Activated T-helper 2 cell treated with anti-CD3 and anti-CD28 coated beads, Interferon-gamma antibody, Interleukin-2, Interleukin-4, amounts not matched to agents 10 μg/mL and 5 μg/mL and 100 μg/mL, durations not matched to agents 14 hours and 24 hours and 36 hours (primary cell): ENCODE measurements at regions not wholly inside any gene's neighbourhood (a gene's known extent, or its start where the extent isn't known, plus 50 kb on each side); places are given as distances from the start of the nearest gene placed in this dataset.

ENCODE experiments used
- DNase-seq: peaks from one replicate; pipeline ENCODE4 v3.0.0; 2021; ENCODE audit warnings: low spot score
- H3K27ac Mint-ChIP-seq: one replicate; pipeline ENCODE4 v1.8.0; 2021; ENCODE audit warnings: mixed read lengths
- H3K27me3 Mint-ChIP-seq: one replicate; pipeline ENCODE4 v1.8.0; 2021; ENCODE audit warnings: low read depth, mixed read lengths
- H3K36me3 Mint-ChIP-seq: one replicate; pipeline ENCODE4 v1.8.0; 2021; ENCODE audit warnings: low read depth, mixed read lengths
- H3K4me1 Mint-ChIP-seq: one replicate; pipeline ENCODE4 v1.8.0; 2021; ENCODE audit warnings: low read depth, mixed read lengths
- H3K4me3 Mint-ChIP-seq: one replicate; pipeline ENCODE4 v1.8.0; 2021; ENCODE audit warnings: low read depth, mild to moderate bottlenecking, moderate library complexity, mixed read lengths
- H3K9me3 Mint-ChIP-seq: one replicate; pipeline ENCODE4 v1.8.0; 2021; ENCODE audit warnings: mixed read lengths
- intact Hi-C: fragments of 100-400 bp; cut with micrococcal nuclease; formaldehyde crosslinking; loops from one replicate; pipeline ENCODE4 v1.15.1; 2023

- Mint-ChIP-seq H3K9me3 (no peaks in the 10 kb centered on the region), H3K36me3 (no peaks in the 10 kb centered on the region), H3K4me3 (no peak overlapping the region), H3K4me1 (peaks cover 3% of the 10 kb centered on the region), H3K27me3 (peaks cover 4% of the 10 kb centered on the region), H3K27ac (no peak overlapping the region)
- no peak for DNase-seq
- intact Hi-C loops, result no loop called here
Observed at GRCh38 chr3:13257666-13258065, 162.5 kb downstream of the NUP210 start.

GRCh38 chr3:13256845-13257244, 163.3 kb downstream of the NUP210 start:
- Mint-ChIP-seq H3K36me3 (no peaks in the 10 kb centered on the region), H3K27ac (no peak overlapping the region), H3K4me3 (no peak overlapping the region), H3K9me3 (no peaks in the 10 kb centered on the region), H3K27me3 (peaks cover 6% of the 10 kb centered on the region), H3K4me1 (no peaks in the 10 kb centered on the region)
- DNase-seq, result no peak
- intact Hi-C loops, result no loop called here

- Mint-ChIP-seq H3K4me1 (no peaks in the 10 kb centered on the region), H3K27me3 (peaks cover 8% of the 10 kb centered on the region), H3K9me3 (no peaks in the 10 kb centered on the region), H3K36me3 (no peaks in the 10 kb centered on the region), H3K4me3 (no peak overlapping the region), H3K27ac (no peak overlapping the region)
- DNase-seq, result no peak
- intact Hi-C loops, result no loop called here
Observed at GRCh38 chr3:13254028-13254951, 165.8 kb downstream of the NUP210 start.

GRCh38 chr3:13253208-13253937, 166.7 kb downstream of the NUP210 start:
- H3K27me3 Mint-ChIP-seq, result peaks cover 8% of the 10 kb centered on the region
- DNase-seq, result no peak
- H3K4me3 Mint-ChIP-seq, result no peak overlapping the region
- no peaks in the 10 kb centered on the region for H3K4me1 Mint-ChIP-seq
- H3K27ac Mint-ChIP-seq, result no peak overlapping the region
- H3K36me3 Mint-ChIP-seq, result no peaks in the 10 kb centered on the region
- no peaks in the 10 kb centered on the region for H3K9me3 Mint-ChIP-seq
- intact Hi-C loops, result no loop called here

DNA sequence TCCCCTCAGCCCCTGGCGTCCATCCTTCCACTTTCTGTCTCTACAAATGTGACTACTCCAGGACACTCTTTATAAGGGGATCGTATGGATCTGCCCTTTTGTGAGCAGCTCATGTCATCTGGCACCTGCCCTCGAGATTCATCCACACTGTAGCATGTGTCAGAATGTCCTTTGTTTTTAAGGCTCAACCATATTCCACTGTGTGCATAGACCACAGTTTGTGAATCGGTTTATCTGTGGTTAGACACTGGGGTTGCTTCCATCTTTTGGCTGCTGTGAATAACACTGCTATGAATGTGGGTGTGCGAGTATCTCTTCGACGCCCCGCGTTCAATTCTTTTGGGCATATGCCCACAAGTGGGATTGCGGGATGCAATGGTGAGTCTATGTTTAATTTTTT, 167.9 kb downstream of the NUP210 start:
- Mint-ChIP-seq H3K4me1 (no peaks in the 10 kb centered on the region), H3K36me3 (no peaks in the 10 kb centered on the region), H3K9me3 (no peaks in the 10 kb centered on the region), H3K4me3 (no peak overlapping the region), H3K27ac (no peak overlapping the region), H3K27me3 (peaks cover 8% of the 10 kb centered on the region)
- intact Hi-C loops, result no loop called here
- no peak for DNase-seq

DNA sequence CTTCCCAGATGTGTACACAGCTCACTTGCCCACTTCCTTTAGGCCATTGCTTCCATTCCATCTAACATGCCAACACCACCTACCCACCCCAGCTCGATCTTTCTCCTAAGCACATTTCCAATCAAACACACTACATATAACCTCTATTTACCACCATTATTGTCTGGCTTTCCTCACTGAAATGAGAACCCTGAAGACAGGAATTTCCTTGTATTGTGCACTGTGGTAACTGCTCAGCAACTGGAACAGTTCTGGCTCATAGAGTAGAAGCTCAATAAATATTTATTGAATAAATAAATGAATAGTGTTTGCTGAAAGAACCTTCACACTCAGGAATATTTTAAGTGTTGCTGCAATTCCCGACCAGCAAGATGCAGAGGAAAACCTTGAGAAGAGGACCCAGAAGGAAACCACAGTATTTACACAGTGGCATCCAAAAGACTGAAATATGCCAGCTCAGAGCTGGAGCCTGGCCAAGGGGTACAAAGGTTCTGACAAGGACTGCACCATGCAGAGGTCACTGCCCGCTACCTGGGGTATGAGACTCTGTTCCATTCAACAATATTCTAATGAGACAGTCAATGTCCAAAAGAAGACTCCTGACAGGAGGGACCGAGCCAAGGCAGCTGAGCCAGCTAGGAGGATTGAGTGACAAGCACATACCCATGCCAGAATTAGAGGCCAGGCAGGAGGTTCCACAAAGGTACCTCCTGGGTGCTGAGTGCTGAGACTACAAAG, 168.8 kb downstream of the NUP210 start:
- intact Hi-C loops, result no loop called here
- H3K27me3 Mint-ChIP-seq, result peaks cover 8% of the 10 kb centered on the region
- H3K9me3 Mint-ChIP-seq, result no peaks in the 10 kb centered on the region
- no peak for DNase-seq
- no peak overlapping the region for H3K27ac Mint-ChIP-seq
- no peaks in the 10 kb centered on the region for H3K36me3 Mint-ChIP-seq
- no peak overlapping the region for H3K4me3 Mint-ChIP-seq
- H3K4me1 Mint-ChIP-seq, result no peaks in the 10 kb centered on the region

DNA sequence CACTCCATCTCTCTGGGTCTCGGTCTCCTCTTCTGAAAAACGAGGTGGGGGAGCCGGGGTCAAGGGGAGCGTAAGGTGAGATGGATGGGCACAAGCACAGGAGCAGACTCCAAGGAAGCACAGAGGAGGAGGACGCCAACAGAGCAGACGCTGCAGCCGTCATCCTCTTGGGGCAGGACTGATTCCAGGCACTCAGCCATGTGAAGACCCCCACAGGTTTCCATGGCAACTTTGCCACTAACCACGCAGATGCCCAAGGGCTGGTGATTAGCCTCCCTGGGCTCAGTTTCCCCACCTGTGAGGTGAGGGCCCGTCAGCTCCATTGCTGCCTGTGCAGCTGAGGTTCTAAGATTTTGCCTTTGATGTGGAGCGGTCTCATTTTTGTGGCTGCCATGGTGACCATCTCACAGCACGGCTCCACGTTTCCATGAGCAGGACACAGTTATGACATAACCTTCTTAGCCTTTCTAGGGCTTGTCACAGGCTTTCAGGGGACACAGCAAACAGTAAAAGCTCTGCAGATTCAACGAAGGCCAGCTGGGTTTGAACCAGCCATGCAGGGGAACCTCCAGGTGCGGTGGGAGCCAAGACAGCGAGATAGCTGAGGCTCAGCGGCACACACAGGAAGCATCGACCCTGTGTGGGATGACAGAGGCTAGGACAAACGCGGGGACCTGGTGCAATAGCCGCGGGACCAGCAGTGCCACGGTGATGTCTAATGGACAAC, 170.3 kb downstream of the NUP210 start:
- Mint-ChIP-seq H3K36me3 (no peaks in the 10 kb centered on the region), H3K27me3 (peaks cover 8% of the 10 kb centered on the region), H3K27ac (no peak overlapping the region), H3K4me1 (no peaks in the 10 kb centered on the region), H3K4me3 (no peak overlapping the region), H3K9me3 (no peaks in the 10 kb centered on the region)
- no peak for DNase-seq
- intact Hi-C loops, result no loop called here

DNA sequence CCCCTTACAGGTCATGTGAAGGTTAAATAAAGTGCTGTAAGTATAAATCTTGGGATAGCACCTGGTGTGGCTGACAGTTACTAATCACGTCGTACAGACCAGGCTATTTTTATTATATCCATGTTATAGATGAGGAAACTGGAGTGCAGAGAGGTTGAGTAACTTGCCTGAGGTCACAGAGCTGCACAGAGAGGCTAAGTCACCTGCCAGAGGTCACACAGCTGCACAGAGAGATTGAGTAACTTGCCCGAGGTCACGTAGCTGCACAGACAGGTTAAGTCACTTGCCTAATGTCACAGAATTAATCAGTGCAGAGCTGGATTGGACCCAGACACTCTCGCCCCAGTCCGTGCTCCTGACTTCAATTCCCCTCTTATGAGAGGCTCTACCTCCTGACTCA, 171.5 kb downstream of the NUP210 start:
- peaks cover 8% of the 10 kb centered on the region for H3K27me3 Mint-ChIP-seq
- intact Hi-C loops, result no loop called here
- H3K36me3 Mint-ChIP-seq, result no peaks in the 10 kb centered on the region
- H3K27ac Mint-ChIP-seq, result no peak overlapping the region
- no peak overlapping the region for H3K4me3 Mint-ChIP-seq
- no peak for DNase-seq
- no peaks in the 10 kb centered on the region for H3K9me3 Mint-ChIP-seq
- no peaks in the 10 kb centered on the region for H3K4me1 Mint-ChIP-seq

DNA sequence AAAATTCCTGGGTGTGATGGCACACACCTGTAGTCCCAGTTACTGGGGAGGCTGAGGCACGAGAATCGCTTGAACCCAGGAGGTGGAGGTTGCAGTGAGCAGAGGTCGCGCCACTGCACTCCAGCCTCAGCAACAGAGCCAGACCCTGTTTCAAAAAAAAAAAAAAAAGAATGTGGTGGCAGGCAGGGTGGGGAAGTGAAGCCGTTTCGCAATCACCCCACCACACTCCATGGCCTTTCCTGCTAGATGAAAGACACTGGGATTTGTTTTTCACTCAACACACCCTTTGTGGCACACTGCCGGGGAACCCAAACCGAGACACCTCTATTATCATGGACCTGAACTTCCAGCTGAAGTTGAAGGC, 172.4 kb upstream of the IQSEC1 start:
- H3K27me3 Mint-ChIP-seq, result no peaks in the 10 kb centered on the region
- H3K36me3 Mint-ChIP-seq, result no peaks in the 10 kb centered on the region
- no peaks in the 10 kb centered on the region for H3K4me1 Mint-ChIP-seq
- no peak overlapping the region for H3K4me3 Mint-ChIP-seq
- H3K27ac Mint-ChIP-seq, result no peak overlapping the region
- no peak for DNase-seq
- no peaks in the 10 kb centered on the region for H3K9me3 Mint-ChIP-seq
- intact Hi-C loops, result no loop called here

- H3K27me3 Mint-ChIP-seq, result no peaks in the 10 kb centered on the region
- H3K27ac Mint-ChIP-seq, result no peak overlapping the region
Observed at GRCh38 chr3:13243586-13243985, 170.4 kb upstream of the IQSEC1 start.

GRCh38 chr3:13242364-13242737, 169.1 kb upstream of the IQSEC1 start:
- H3K4me3 Mint-ChIP-seq, result no peak overlapping the region
- no peak overlapping the region for H3K27ac Mint-ChIP-seq
- no peaks in the 10 kb centered on the region for H3K4me1 Mint-ChIP-seq
- H3K36me3 Mint-ChIP-seq, result no peaks in the 10 kb centered on the region
- H3K27me3 Mint-ChIP-seq, result no peaks in the 10 kb centered on the region
- intact Hi-C loops, result no loop called here
- DNase-seq, result no peak
- no peaks in the 10 kb centered on the region for H3K9me3 Mint-ChIP-seq

More at GRCh38 chr3:13243586-13243985, 170.4 kb upstream of the IQSEC1 start:
- Mint-ChIP-seq H3K9me3 (no peaks in the 10 kb centered on the region), H3K4me1 (no peaks in the 10 kb centered on the region), H3K4me3 (no peak overlapping the region), H3K36me3 (no peaks in the 10 kb centered on the region)
- no peak for DNase-seq
- intact Hi-C loops, result no loop called here

DNA sequence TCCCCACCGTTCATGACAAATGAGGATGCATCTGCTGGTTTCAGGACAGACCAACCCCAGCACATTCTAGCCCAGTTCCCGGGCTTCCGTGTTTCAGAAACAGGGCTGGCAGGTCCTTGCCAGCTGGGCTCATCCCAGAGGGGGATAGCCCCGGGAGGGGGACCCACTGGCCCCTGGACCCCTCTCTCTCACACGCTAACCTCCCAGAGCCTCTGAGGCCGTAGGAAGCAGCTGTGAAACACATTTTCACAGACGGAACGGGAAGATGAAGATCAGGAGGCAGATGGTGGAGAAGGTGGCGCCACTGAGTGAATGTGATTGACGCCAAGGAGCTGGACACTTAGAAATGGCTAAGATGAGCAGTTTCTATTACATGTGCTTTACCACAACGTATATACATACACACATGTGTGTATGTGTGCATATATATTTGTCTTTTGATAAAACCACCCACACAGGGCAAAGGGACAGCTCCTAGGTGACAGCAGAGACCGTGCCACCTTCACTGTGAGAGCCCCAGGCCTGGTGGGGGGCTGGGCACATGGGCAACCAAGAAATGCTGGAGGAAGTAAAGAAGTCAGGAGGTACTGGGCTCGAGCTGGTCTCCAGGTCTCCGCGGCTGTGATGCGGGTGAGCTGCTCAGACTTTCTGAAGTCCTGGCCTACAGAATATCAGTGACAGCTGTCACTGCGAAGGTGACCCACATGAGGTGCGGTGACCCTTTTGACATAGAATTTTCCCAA, 168.6 kb upstream of the IQSEC1 start:
- no peaks in the 10 kb centered on the region for H3K4me1 Mint-ChIP-seq
- no peaks in the 10 kb centered on the region for H3K9me3 Mint-ChIP-seq
- H3K4me3 Mint-ChIP-seq, result no peak overlapping the region
- H3K36me3 Mint-ChIP-seq, result no peaks in the 10 kb centered on the region
- no peaks in the 10 kb centered on the region for H3K27me3 Mint-ChIP-seq
- no peak overlapping the region for H3K27ac Mint-ChIP-seq
- intact Hi-C loops, result no loop called here
- DNase-seq, result no peak
